SK-N-SH treated with all-trans-retinoic acid at 6 μM for 48 hours (cell line): ENCODE measurements at regions not wholly inside any gene's neighbourhood (a gene's known extent, or its start where the extent isn't known, plus 50 kb on each side); places are given as distances from the start of the nearest gene placed in this dataset.
"Not testable (repeated sequence)": the region's sequence is repeated elsewhere in the genome, so short reads cannot be mapped to it uniquely, and the experiment has no call there.

Experiments used
- ATAC-seq: fragments of 200-7000 bp; cut with Tn5 transposase; 3 replicates; pipeline ENCODE4 v1.9.1; 2020; ENCODE audit warnings: mild to moderate bottlenecking, moderate library complexity
- ARNTL ChIP-seq: fragments of 450-650 bp; formaldehyde crosslinking; IDR thresholded peaks from 2 replicates; pipeline ENCODE4 v1.5.0; 2020; ENCODE audit warnings: low read depth, mild to moderate bottlenecking, moderate library complexity, borderline replicate concordance
- BACH2 ChIP-seq: fragments of 250-450 bp; sonication (Bioruptor Pico); IDR thresholded peaks from 2 replicates; pipeline ENCODE4 v1.9.0; 2021; ENCODE audit warnings: mild to moderate bottlenecking, borderline replicate concordance
- CSDC2 ChIP-seq: fragments of 250-450 bp; sonication (Bioruptor Pico); IDR thresholded peaks from 2 replicates; pipeline ENCODE4 v1.5.0; 2020; ENCODE audit warnings: mild to moderate bottlenecking, moderate library complexity
- CSRNP3 ChIP-seq: fragments of 250-450 bp; sonication (Bioruptor Pico); IDR thresholded peaks from 2 replicates; pipeline ENCODE4 v1.5.1; 2021; ENCODE audit warnings: mild to moderate bottlenecking, moderate library complexity
- ESRRG ChIP-seq: fragments of 250-450 bp; sonication (Bioruptor Pico); IDR thresholded peaks from 2 replicates; pipeline ENCODE4 v1.6.1; 2021; ENCODE audit warnings: mild to moderate bottlenecking
- GLIS3 ChIP-seq: fragments of 250-450 bp; sonication (Bioruptor Pico); IDR thresholded peaks from 2 replicates; pipeline ENCODE4 v1.5.0; 2020; ENCODE audit warnings: mild to moderate bottlenecking, moderate library complexity
- ISL1 ChIP-seq: fragments of 250-450 bp; sonication (Bioruptor Pico); IDR thresholded peaks from 2 replicates; pipeline ENCODE4 v2.1.2; 2022; ENCODE audit warnings: mild to moderate bottlenecking, moderate library complexity
- OSR1 ChIP-seq: fragments of 250-450 bp; sonication (Bioruptor Pico); IDR thresholded peaks from 2 replicates; pipeline ENCODE4 v1.8.0; 2022; ENCODE audit warnings: moderate library complexity, mild to moderate bottlenecking, inconsistent platforms
- RARB ChIP-seq: fragments of 250-450 bp; sonication (Bioruptor Pico); IDR thresholded peaks from 2 replicates; pipeline ENCODE4 v1.8.0; 2021; ENCODE audit warnings: mild to moderate bottlenecking, moderate library complexity
- SNAI2 ChIP-seq: fragments of 250-450 bp; sonication (Bioruptor Pico); IDR thresholded peaks from 2 replicates; pipeline ENCODE4 v1.5.0; 2020; ENCODE audit warnings: mild to moderate bottlenecking, moderate library complexity
- TCF4 ChIP-seq: fragments of 250-450 bp; sonication (Bioruptor Pico); IDR thresholded peaks from 2 replicates; pipeline ENCODE4 v1.8.0; 2021; ENCODE audit warnings: mild to moderate bottlenecking, moderate library complexity, borderline replicate concordance
- TOX ChIP-seq: fragments of 250-450 bp; sonication (Bioruptor Pico); IDR thresholded peaks from 2 replicates; pipeline ENCODE4 v1.8.0; 2021; ENCODE audit warnings: mild to moderate bottlenecking, moderate library complexity, borderline replicate concordance
- ZC3H10 ChIP-seq: fragments of 250-450 bp; sonication (Bioruptor Pico); IDR thresholded peaks from 2 replicates; pipeline ENCODE4 v1.5.1; 2021; ENCODE audit warnings: mild to moderate bottlenecking, moderate library complexity
- ZFP3 ChIP-seq: fragments of 250-450 bp; sonication (Bioruptor Pico); IDR thresholded peaks from 2 replicates; pipeline ENCODE4 v1.5.0; 2020; ENCODE audit warnings: mild to moderate bottlenecking, moderate library complexity
- ZFP30 ChIP-seq: fragments of 450-650 bp; formaldehyde crosslinking; IDR thresholded peaks from 2 replicates; pipeline ENCODE4 v1.5.0; 2022; ENCODE audit warnings: mild to moderate bottlenecking, moderate library complexity
- ZNF565 ChIP-seq: fragments of 450-650 bp; formaldehyde crosslinking; conservative IDR thresholded peaks from 2 replicates; pipeline ENCODE4 v1.5.0; 2020; ENCODE audit warnings: low read depth, mild to moderate bottlenecking, moderate library complexity
- ZNF70 ChIP-seq: fragments of 450-650 bp; formaldehyde crosslinking; IDR thresholded peaks from 2 replicates; pipeline ENCODE4 v1.5.0; 2020; ENCODE audit warnings: mild to moderate bottlenecking, moderate library complexity
- ZNF8 ChIP-seq: fragments of 450-650 bp; formaldehyde crosslinking; IDR thresholded peaks from 2 replicates; pipeline ENCODE4 v1.5.0; 2020; ENCODE audit warnings: mild to moderate bottlenecking, moderate library complexity
- TF ChIP-seq, protein P1 (sequence below): fragments of 250-450 bp; sonication (Bioruptor Pico); IDR thresholded peaks from 2 replicates; pipeline ENCODE4 v1.5.1; 2020; ENCODE audit warnings: low read depth, mild to moderate bottlenecking, moderate library complexity
- TF ChIP-seq, protein P2 (sequence below): fragments of 250-450 bp; sonication (Bioruptor Pico); IDR thresholded peaks from 2 replicates; pipeline ENCODE4 v1.8.0; 2021; ENCODE audit warnings: low read depth, mild to moderate bottlenecking, moderate library complexity, borderline replicate concordance
- TF ChIP-seq, protein P3 (sequence below): fragments of 250-450 bp; sonication (Bioruptor Pico); IDR thresholded peaks from 2 replicates; pipeline ENCODE4 v1.8.0; 2020; ENCODE audit warnings: mild to moderate bottlenecking, moderate library complexity, borderline replicate concordance
- TF ChIP-seq, protein P4 (sequence below): fragments of 250-450 bp; sonication (Bioruptor Pico); IDR thresholded peaks from 2 replicates; pipeline ENCODE4 v1.5.0; 2020; ENCODE audit warnings: mild to moderate bottlenecking, moderate library complexity

DNA sequence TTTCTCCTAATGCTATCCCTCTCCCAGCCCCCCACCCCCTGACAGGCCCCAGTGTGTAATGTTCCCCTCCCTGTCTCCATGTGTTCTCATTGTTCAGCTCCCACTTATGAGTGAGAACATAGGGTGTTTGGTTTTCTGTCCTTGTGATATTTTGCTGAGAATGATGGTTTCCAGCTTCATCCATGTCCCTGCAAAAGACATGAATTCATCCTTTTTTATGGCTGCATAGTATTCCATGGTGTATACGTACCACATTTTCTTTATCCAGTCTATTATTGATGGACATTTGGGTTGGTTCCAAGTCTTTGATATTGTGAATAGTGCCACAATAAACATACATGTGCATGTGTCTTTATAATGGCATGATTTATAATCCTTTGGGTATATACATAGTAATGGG is 704.2 kb downstream of the PLCL1 start:
- TF ChIP-seq ZNF8: peak; percentile 60; the same call in 1 of the 2 replicates
- TF ChIP-seq, all 23 proteins: peak for 1; not testable (repeated sequence) for 22
- ATAC-seq: not testable (repeated sequence)

DNA sequence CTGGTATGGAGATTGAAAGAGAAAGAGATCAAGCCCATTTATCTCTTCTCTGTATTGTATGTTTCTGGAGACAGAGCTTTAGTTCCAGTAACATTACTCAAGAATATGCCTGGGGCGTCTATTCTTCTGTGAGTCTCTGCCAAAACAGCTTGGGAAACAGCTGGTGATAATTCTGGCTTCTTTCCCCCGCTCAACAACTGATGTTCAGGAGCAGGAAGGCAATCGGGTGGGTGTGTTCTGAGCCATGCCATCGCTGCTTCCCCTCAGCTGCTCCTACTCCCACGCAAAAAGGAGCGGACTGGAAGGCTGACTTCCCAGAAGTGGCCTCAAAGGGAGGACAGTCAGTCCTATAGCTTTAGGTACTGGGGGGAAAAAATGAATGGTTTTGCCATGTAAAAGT is 695.1 kb downstream of the PLCL1 start:
- TF ChIP-seq, protein P1, sequence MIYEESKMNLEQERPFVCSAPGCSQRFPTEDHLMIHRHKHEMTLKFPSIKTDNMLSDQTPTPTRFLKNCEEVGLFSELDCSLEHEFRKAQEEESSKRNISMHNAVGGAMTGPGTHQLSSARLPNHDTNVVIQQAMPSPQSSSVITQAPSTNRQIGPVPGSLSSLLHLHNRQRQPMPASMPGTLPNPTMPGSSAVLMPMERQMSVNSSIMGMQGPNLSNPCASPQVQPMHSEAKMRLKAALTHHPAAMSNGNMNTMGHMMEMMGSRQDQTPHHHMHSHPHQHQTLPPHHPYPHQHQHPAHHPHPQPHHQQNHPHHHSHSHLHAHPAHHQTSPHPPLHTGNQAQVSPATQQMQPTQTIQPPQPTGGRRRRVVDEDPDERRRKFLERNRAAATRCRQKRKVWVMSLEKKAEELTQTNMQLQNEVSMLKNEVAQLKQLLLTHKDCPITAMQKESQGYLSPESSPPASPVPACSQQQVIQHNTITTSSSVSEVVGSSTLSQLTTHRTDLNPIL (CRISPR knock-in tag): no peak
- TF ChIP-seq ZFP3 (CRISPR knock-in tag): no peak
- no peak for ATAC-seq

DNA sequence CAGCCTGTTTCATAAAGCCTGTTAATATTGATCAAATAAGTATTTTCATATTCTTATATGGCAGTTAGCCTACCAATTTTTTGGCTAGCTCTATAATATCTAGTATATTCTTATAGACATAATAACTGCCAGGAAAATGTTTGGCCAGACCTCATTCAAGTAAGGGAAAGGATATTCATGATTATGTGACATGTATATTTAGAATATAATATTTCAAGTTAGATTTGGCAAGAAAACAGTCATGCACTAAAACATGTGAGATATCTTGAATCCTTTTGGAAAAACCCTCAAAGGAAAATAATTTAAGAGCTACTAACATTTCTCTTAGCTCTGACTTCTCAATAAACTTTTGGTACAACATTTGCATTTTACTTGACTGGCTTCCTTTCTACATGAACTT is 694.1 kb downstream of the PLCL1 start:
- ATAC-seq: no peak

GRCh38 chr2:198498048-198498447 is 693.7 kb downstream of the PLCL1 start:
- TF ChIP-seq ZFP3 (CRISPR knock-in tag) (no peak), SNAI2 (CRISPR knock-in tag) (no peak), ARNTL (CRISPR knock-in tag) (no peak), ZC3H10 (CRISPR knock-in tag) (no peak), RARB (CRISPR knock-in tag) (no peak), BACH2 (CRISPR knock-in tag) (no peak), ESRRG (CRISPR knock-in tag) (no peak), TOX (CRISPR knock-in tag) (no peak), ZNF8 (no peak), ZNF70 (CRISPR knock-in tag) (no peak), TCF4 (no peak), ISL1 (no peak), CSRNP3 (CRISPR knock-in tag) (no peak), OSR1 (CRISPR knock-in tag) (no peak), ZFP30 (CRISPR knock-in tag) (no peak), CSDC2 (CRISPR knock-in tag) (no peak)
- TF ChIP-seq, protein P2, sequence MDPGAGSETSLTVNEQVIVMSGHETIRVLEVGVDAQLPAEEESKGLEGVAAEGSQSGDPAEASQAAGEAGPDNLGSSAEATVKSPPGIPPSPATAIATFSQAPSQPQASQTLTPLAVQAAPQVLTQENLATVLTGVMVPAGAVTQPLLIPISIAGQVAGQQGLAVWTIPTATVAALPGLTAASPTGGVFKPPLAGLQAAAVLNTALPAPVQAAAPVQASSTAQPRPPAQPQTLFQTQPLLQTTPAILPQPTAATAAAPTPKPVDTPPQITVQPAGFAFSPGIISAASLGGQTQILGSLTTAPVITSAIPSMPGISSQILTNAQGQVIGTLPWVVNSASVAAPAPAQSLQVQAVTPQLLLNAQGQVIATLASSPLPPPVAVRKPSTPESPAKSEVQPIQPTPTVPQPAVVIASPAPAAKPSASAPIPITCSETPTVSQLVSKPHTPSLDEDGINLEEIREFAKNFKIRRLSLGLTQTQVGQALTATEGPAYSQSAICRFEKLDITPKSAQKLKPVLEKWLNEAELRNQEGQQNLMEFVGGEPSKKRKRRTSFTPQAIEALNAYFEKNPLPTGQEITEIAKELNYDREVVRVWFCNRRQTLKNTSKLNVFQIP (CRISPR knock-in tag): no peak
- TF ChIP-seq, protein P3, sequence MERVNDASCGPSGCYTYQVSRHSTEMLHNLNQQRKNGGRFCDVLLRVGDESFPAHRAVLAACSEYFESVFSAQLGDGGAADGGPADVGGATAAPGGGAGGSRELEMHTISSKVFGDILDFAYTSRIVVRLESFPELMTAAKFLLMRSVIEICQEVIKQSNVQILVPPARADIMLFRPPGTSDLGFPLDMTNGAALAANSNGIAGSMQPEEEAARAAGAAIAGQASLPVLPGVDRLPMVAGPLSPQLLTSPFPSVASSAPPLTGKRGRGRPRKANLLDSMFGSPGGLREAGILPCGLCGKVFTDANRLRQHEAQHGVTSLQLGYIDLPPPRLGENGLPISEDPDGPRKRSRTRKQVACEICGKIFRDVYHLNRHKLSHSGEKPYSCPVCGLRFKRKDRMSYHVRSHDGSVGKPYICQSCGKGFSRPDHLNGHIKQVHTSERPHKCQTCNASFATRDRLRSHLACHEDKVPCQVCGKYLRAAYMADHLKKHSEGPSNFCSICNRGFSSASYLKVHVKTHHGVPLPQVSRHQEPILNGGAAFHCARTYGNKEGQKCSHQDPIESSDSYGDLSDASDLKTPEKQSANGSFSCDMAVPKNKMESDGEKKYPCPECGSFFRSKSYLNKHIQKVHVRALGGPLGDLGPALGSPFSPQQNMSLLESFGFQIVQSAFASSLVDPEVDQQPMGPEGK (CRISPR knock-in tag): no peak
- TF ChIP-seq, protein P1 (CRISPR knock-in tag): no peak
- TF ChIP-seq, protein P4, sequence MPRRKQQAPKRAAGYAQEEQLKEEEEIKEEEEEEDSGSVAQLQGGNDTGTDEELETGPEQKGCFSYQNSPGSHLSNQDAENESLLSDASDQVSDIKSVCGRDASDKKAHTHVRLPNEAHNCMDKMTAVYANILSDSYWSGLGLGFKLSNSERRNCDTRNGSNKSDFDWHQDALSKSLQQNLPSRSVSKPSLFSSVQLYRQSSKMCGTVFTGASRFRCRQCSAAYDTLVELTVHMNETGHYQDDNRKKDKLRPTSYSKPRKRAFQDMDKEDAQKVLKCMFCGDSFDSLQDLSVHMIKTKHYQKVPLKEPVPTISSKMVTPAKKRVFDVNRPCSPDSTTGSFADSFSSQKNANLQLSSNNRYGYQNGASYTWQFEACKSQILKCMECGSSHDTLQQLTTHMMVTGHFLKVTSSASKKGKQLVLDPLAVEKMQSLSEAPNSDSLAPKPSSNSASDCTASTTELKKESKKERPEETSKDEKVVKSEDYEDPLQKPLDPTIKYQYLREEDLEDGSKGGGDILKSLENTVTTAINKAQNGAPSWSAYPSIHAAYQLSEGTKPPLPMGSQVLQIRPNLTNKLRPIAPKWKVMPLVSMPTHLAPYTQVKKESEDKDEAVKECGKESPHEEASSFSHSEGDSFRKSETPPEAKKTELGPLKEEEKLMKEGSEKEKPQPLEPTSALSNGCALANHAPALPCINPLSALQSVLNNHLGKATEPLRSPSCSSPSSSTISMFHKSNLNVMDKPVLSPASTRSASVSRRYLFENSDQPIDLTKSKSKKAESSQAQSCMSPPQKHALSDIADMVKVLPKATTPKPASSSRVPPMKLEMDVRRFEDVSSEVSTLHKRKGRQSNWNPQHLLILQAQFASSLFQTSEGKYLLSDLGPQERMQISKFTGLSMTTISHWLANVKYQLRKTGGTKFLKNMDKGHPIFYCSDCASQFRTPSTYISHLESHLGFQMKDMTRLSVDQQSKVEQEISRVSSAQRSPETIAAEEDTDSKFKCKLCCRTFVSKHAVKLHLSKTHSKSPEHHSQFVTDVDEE: no peak

More for the DNA sequence above, 694.1 kb downstream of the PLCL1 start:
- TF ChIP-seq TOX (CRISPR knock-in tag) (no peak), BACH2 (CRISPR knock-in tag) (no peak), RARB (CRISPR knock-in tag) (no peak), ESRRG (CRISPR knock-in tag) (no peak), OSR1 (CRISPR knock-in tag) (no peak), ZNF565 (no peak), GLIS3 (CRISPR knock-in tag) (no peak), CSDC2 (CRISPR knock-in tag) (no peak)
- TF ChIP-seq, protein P3 (CRISPR knock-in tag): no peak

More at GRCh38 chr2:198498048-198498447, 693.7 kb downstream of the PLCL1 start:
- ATAC-seq: no peak
